GM23338 (cell line): ENCODE measurements at regions not wholly inside any gene's neighbourhood (a gene's known extent, or its start where the extent isn't known, plus 50 kb on each side); places are given as distances from the start of the nearest gene placed in this dataset.

Experiments
- ATAC-seq: fragments of 200-7000 bp; cut with Tn5 transposase; 3 replicates; pipeline ENCODE4 v1.9.1; 2020
- DNase-seq: peaks from one replicate; pipeline ENCODE4 v3.0.0-alpha.2; 2015; ENCODE audit warnings: low spot score
- H2AFZ ChIP-seq: fragments of 200-600 bp; sonication (generic); 2 replicates; pipeline ENCODE4 v1.8.0; 2016; ENCODE audit warnings: antibody characterized with exemption, mild to moderate bottlenecking, moderate library complexity
- H3F3A ChIP-seq: fragments of 200-600 bp; sonication (generic); replicated peaks from 2 replicates; pipeline ENCODE4 v1.8.0; 2017; ENCODE audit warnings: antibody characterized with exemption, mixed run types, low read depth
- H3K27ac ChIP-seq: fragments of 200-600 bp; sonication (generic); 2 replicates; pipeline ENCODE4 v1.6.1; 2016; ENCODE audit warnings: low read depth
- H3K27me3 ChIP-seq: fragments of 200-600 bp; sonication (generic); 2 replicates; pipeline ENCODE4 v1.8.0; 2016; ENCODE audit warnings: mild to moderate bottlenecking, mixed run types, moderate library complexity; ENCODE audit not compliant: insufficient read depth
- H3K36me3 ChIP-seq: fragments of 200-600 bp; sonication (generic); 2 replicates; pipeline ENCODE4 v1.8.0; 2016; ENCODE audit warnings: mild to moderate bottlenecking; ENCODE audit not compliant: insufficient read depth
- H3K4me1 ChIP-seq: fragments of 200-600 bp; sonication (generic); 2 replicates; pipeline ENCODE4 v1.8.0; 2016; ENCODE audit warnings: mild to moderate bottlenecking, moderate library complexity; ENCODE audit not compliant: insufficient read depth
- H3K4me2 ChIP-seq: fragments of 200-600 bp; sonication (generic); 2 replicates; pipeline ENCODE4 v1.7.1; 2017; ENCODE audit warnings: mixed run types
- H3K4me3 ChIP-seq: fragments of 200-600 bp; sonication (generic); 2 replicates; pipeline ENCODE4 v1.6.1; 2016; ENCODE audit warnings: mixed run types
- H3K79me2 ChIP-seq: fragments of 200-600 bp; sonication (generic); replicated peaks from 2 replicates; pipeline ENCODE4 v1.8.0; 2017; ENCODE audit warnings: mild to moderate bottlenecking; ENCODE audit not compliant: insufficient read depth
- H3K9me2 ChIP-seq: fragments of 200-600 bp; sonication (generic); 2 replicates; pipeline ENCODE4 v1.8.0; 2017; ENCODE audit not compliant: insufficient read depth
- H4K20me1 ChIP-seq: fragments of 200-600 bp; sonication (generic); replicated peaks from 2 replicates; pipeline ENCODE4 v1.8.0; 2017; ENCODE audit warnings: mild to moderate bottlenecking; ENCODE audit not compliant: insufficient read depth
- H3K27ac Mint-ChIP-seq: 2 replicates; pipeline ENCODE4 v1.8.0; 2020; ENCODE audit warnings: inconsistent platforms, mild to moderate bottlenecking, moderate library complexity, mixed read lengths
- H3K27me3 Mint-ChIP-seq: 3 replicates; pipeline ENCODE4 v1.8.0; 2022; ENCODE audit warnings: low read depth, mild to moderate bottlenecking, moderate library complexity, mixed read lengths, inconsistent platforms; ENCODE audit not compliant: insufficient read depth, poor library complexity
- H3K36me3 Mint-ChIP-seq: 3 replicates; pipeline ENCODE4 v1.8.0; 2021; ENCODE audit warnings: low read depth, mild to moderate bottlenecking, inconsistent platforms, moderate library complexity, mixed read lengths
- H3K4me1 Mint-ChIP-seq: 3 replicates; pipeline ENCODE4 v1.8.0; 2020; ENCODE audit warnings: mild to moderate bottlenecking, inconsistent platforms, mixed read lengths
- H3K4me3 Mint-ChIP-seq: 3 replicates; pipeline ENCODE4 v1.8.0; 2021; ENCODE audit warnings: moderate library complexity, mild to moderate bottlenecking, inconsistent platforms, mixed read lengths
- H3K9me3 Mint-ChIP-seq: 3 replicates; pipeline ENCODE4 v1.8.0; 2020; ENCODE audit warnings: moderate library complexity, mild to moderate bottlenecking, inconsistent platforms, mixed read lengths
- CREB1 ChIP-seq: fragments of 250-450 bp; sonication (Bioruptor Pico); IDR thresholded peaks from 2 replicates; pipeline ENCODE4 v1.5.0; 2020; ENCODE audit warnings: low read depth, mild to moderate bottlenecking, moderate library complexity
- EZH2 ChIP-seq: fragments of 200-600 bp; sonication (generic); IDR thresholded peaks from one replicate; pipeline ENCODE4 v1.8.0; 2017; ENCODE audit warnings: antibody characterized with exemption, mild to moderate bottlenecking, low read depth; ENCODE audit not compliant: unreplicated experiment
- EZH2phosphoT487 ChIP-seq: fragments of 200-600 bp; sonication (generic); IDR thresholded peaks from one replicate; pipeline ENCODE4 v1.8.1; 2018; ENCODE audit warnings: antibody characterized with exemption; ENCODE audit not compliant: unreplicated experiment
- JUNB ChIP-seq: IDR thresholded peaks from one replicate; pipeline ENCODE4 v1.6.1; 2016; ENCODE audit warnings: antibody characterized with exemption; ENCODE audit not compliant: unreplicated experiment
- NANOG ChIP-seq: IDR thresholded peaks from 2 replicates; pipeline ENCODE4 v1.6.1; 2016; ENCODE audit warnings: antibody characterized with exemption, borderline replicate concordance
- POLR2AphosphoS5 ChIP-seq: IDR thresholded peaks from 2 replicates; pipeline ENCODE4 v1.6.1; 2016; ENCODE audit warnings: antibody characterized with exemption, low read depth
- STAT1 ChIP-seq: IDR thresholded peaks from one replicate; pipeline ENCODE4 v1.6.1; 2016; ENCODE audit warnings: antibody characterized with exemption; ENCODE audit not compliant: unreplicated experiment
- ZNF114 ChIP-seq: fragments of 250-450 bp; sonication (Bioruptor Pico); IDR thresholded peaks from 2 replicates; pipeline ENCODE4 v1.5.0; 2020; ENCODE audit warnings: mild to moderate bottlenecking, moderate library complexity
- ZNF331 ChIP-seq: fragments of 250-450 bp; sonication (Bioruptor Pico); IDR thresholded peaks from 2 replicates; pipeline ENCODE4 v1.5.0; 2020; ENCODE audit warnings: low read depth, mild to moderate bottlenecking, moderate library complexity
- TF ChIP-seq, protein P1 (sequence below): fragments of 250-450 bp; sonication (Bioruptor Pico); IDR thresholded peaks from 2 replicates; pipeline ENCODE4 v1.5.0; 2020; ENCODE audit warnings: mild to moderate bottlenecking, moderate library complexity
- TF ChIP-seq, protein P2 (sequence below): IDR thresholded peaks from 2 replicates; pipeline ENCODE4 v1.6.1; 2016; ENCODE audit warnings: antibody characterized with exemption
- TF ChIP-seq, protein P3 (sequence below), 2 experiments: fragments of 200-600 bp in 1 of 2; sonication (generic) in 1 of 2; conservative IDR thresholded peaks; 2 replicates each; pipeline versions ENCODE4 v1.5.1 to v1.6.1; 2016 to 2017; ENCODE audit warnings: antibody characterized with exemption in 2 of 2, low read depth in 2 of 2, mild to moderate bottlenecking in 2 of 2, moderate library complexity in 1 of 2
- TF ChIP-seq, protein P4 (sequence below): IDR thresholded peaks from one replicate; pipeline ENCODE4 v1.6.1; 2018; ENCODE audit warnings: antibody characterized with exemption; ENCODE audit not compliant: unreplicated experiment

DNA sequence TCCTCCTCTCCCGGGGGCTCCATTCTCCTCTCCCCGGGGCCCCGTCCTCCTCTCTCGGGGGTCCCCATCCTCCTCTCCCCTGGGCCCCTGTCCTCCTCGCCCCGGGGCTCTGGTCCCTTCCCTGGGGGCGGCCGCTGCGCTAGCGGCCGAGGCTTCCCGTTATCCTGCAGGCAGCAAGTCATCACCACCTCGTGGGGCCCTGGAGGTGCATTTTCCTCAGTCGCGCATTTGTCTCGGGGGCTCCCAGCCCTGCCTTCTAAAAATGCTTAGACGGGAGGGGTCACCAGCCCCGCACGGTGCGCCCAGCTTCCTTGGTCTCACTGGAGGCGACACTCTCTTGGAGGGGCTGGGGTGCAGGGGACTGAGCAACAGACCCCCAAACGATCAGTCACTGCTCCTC lies 216.5 kb downstream of the QKI start:
- H3K79me2 ChIP-seq, result no peaks in the 10 kb centered on the region
- no peak overlapping the region for H3K27ac ChIP-seq
- H3K4me3 ChIP-seq, result no peak overlapping the region
- no peak overlapping the region for H3K4me2 ChIP-seq
- Mint-ChIP-seq H3K4me1 (peaks cover 21% of the 10 kb centered on the region), H3K4me3 (no peak overlapping the region), H3K27me3 (no peaks in the 10 kb centered on the region), H3K9me3 (peaks cover 24% of the 10 kb centered on the region), H3K27ac (no peak overlapping the region), H3K36me3 (peaks cover 8% of the 10 kb centered on the region; the same call in 2 of the 3 replicates)
- no peaks in the 10 kb centered on the region for H4K20me1 ChIP-seq
- ATAC-seq (no peak), DNase-seq (no peak)
- peaks cover 3% of the 10 kb centered on the region for H3K4me1 ChIP-seq
- TF ChIP-seq, protein P1, sequence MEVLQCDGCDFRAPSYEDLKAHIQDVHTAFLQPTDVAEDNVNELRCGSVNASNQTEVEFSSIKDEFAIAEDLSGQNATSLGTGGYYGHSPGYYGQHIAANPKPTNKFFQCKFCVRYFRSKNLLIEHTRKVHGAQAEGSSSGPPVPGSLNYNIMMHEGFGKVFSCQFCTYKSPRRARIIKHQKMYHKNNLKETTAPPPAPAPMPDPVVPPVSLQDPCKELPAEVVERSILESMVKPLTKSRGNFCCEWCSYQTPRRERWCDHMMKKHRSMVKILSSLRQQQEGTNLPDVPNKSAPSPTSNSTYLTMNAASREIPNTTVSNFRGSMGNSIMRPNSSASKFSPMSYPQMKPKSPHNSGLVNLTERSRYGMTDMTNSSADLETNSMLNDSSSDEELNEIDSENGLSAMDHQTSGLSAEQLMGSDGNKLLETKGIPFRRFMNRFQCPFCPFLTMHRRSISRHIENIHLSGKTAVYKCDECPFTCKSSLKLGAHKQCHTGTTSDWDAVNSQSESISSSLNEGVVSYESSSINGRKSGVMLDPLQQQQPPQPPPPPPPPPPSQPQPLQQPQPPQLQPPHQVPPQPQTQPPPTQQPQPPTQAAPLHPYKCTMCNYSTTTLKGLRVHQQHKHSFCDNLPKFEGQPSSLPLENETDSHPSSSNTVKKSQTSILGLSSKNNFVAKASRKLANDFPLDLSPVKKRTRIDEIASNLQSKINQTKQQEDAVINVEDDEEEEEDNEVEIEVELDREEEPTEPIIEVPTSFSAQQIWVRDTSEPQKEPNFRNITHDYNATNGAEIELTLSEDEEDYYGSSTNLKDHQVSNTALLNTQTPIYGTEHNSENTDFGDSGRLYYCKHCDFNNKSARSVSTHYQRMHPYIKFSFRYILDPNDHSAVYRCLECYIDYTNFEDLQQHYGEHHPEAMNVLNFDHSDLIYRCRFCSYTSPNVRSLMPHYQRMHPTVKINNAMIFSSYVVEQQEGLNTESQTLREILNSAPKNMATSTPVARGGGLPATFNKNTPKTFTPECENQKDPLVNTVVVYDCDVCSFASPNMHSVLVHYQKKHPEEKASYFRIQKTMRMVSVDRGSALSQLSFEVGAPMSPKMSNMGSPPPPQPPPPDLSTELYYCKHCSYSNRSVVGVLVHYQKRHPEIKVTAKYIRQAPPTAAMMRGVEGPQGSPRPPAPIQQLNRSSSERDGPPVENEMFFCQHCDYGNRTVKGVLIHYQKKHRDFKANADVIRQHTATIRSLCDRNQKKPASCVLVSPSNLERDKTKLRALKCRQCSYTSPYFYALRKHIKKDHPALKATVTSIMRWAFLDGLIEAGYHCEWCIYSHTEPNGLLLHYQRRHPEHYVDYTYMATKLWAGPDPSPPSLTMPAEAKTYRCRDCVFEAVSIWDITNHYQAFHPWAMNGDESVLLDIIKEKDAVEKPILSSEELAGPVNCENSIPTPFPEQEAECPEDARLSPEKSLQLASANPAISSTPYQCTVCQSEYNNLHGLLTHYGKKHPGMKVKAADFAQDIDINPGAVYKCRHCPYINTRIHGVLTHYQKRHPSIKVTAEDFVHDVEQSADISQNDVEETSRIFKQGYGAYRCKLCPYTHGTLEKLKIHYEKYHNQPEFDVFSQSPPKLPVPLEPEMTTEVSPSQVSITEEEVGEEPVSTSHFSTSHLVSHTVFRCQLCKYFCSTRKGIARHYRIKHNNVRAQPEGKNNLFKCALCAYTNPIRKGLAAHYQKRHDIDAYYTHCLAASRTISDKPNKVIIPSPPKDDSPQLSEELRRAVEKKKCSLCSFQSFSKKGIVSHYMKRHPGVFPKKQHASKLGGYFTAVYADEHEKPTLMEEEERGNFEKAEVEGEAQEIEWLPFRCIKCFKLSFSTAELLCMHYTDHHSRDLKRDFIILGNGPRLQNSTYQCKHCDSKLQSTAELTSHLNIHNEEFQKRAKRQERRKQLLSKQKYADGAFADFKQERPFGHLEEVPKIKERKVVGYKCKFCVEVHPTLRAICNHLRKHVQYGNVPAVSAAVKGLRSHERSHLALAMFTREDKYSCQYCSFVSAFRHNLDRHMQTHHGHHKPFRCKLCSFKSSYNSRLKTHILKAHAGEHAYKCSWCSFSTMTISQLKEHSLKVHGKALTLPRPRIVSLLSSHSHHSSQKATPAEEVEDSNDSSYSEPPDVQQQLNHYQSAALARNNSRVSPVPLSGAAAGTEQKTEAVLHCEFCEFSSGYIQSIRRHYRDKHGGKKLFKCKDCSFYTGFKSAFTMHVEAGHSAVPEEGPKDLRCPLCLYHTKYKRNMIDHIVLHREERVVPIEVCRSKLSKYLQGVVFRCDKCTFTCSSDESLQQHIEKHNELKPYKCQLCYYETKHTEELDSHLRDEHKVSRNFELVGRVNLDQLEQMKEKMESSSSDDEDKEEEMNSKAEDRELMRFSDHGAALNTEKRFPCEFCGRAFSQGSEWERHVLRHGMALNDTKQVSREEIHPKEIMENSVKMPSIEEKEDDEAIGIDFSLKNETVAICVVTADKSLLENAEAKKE (CRISPR knock-in tag), result no peak
- TF ChIP-seq POLR2AphosphoS5 (no peak), ZNF331 (CRISPR knock-in tag) (no peak), EZH2phosphoT487 (no peak), EZH2 (no peak), STAT1 (no peak), JUNB (no peak), NANOG (no peak), CREB1 (CRISPR knock-in tag) (no peak), ZNF114 (CRISPR knock-in tag) (no peak)
- TF ChIP-seq, protein P2, sequence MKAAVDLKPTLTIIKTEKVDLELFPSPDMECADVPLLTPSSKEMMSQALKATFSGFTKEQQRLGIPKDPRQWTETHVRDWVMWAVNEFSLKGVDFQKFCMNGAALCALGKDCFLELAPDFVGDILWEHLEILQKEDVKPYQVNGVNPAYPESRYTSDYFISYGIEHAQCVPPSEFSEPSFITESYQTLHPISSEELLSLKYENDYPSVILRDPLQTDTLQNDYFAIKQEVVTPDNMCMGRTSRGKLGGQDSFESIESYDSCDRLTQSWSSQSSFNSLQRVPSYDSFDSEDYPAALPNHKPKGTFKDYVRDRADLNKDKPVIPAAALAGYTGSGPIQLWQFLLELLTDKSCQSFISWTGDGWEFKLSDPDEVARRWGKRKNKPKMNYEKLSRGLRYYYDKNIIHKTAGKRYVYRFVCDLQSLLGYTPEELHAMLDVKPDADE, result no peak
- TF ChIP-seq, protein P3, sequence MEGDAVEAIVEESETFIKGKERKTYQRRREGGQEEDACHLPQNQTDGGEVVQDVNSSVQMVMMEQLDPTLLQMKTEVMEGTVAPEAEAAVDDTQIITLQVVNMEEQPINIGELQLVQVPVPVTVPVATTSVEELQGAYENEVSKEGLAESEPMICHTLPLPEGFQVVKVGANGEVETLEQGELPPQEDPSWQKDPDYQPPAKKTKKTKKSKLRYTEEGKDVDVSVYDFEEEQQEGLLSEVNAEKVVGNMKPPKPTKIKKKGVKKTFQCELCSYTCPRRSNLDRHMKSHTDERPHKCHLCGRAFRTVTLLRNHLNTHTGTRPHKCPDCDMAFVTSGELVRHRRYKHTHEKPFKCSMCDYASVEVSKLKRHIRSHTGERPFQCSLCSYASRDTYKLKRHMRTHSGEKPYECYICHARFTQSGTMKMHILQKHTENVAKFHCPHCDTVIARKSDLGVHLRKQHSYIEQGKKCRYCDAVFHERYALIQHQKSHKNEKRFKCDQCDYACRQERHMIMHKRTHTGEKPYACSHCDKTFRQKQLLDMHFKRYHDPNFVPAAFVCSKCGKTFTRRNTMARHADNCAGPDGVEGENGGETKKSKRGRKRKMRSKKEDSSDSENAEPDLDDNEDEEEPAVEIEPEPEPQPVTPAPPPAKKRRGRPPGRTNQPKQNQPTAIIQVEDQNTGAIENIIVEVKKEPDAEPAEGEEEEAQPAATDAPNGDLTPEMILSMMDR (conservative IDR thresholded peaks at IDR 0.05; ENCODE audit: low read depth in 2 of 2), result no peak
- TF ChIP-seq, protein P4, sequence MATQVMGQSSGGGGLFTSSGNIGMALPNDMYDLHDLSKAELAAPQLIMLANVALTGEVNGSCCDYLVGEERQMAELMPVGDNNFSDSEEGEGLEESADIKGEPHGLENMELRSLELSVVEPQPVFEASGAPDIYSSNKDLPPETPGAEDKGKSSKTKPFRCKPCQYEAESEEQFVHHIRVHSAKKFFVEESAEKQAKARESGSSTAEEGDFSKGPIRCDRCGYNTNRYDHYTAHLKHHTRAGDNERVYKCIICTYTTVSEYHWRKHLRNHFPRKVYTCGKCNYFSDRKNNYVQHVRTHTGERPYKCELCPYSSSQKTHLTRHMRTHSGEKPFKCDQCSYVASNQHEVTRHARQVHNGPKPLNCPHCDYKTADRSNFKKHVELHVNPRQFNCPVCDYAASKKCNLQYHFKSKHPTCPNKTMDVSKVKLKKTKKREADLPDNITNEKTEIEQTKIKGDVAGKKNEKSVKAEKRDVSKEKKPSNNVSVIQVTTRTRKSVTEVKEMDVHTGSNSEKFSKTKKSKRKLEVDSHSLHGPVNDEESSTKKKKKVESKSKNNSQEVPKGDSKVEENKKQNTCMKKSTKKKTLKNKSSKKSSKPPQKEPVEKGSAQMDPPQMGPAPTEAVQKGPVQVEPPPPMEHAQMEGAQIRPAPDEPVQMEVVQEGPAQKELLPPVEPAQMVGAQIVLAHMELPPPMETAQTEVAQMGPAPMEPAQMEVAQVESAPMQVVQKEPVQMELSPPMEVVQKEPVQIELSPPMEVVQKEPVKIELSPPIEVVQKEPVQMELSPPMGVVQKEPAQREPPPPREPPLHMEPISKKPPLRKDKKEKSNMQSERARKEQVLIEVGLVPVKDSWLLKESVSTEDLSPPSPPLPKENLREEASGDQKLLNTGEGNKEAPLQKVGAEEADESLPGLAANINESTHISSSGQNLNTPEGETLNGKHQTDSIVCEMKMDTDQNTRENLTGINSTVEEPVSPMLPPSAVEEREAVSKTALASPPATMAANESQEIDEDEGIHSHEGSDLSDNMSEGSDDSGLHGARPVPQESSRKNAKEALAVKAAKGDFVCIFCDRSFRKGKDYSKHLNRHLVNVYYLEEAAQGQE, result no peak
- H3K36me3 ChIP-seq, result no peaks in the 10 kb centered on the region
- H3K27me3 ChIP-seq, result no peaks in the 10 kb centered on the region
- no peak overlapping the region; the same call in 1 of the 2 replicates for H2AFZ ChIP-seq
- no peaks in the 10 kb centered on the region for H3F3A ChIP-seq
- no peaks in the 10 kb centered on the region for H3K9me2 ChIP-seq
